ENCODE measurements at regions not wholly inside any gene's neighbourhood (a gene's known extent, or its start where the extent isn't known, plus 50 kb on each side); places are given as distances from the start of the nearest gene placed in this dataset.

DNA sequence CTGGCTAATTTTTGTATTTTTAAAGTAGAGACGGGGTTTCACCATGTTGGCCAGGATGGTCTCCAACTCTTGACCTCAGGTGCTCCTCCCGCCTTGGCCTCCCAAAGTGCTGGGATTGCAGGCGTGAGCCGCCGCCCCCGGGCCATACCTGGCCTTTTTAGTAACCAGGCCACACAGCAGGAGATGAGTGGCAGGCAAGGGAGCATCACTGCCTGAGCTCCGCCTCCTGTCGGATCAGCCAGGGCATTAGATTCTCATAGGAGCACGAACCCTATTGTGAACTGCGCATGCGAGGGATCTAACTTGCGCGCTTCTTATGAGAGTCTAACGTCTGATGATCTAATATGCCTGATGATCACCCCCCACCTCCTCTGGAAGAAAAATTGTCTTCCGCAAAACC, 308.7 kb upstream of the PRMT6 start:
- TF ChIP-seq CTCF (IDR thresholded peaks at IDR 0.05; ENCODE audit: extremely low read depth in 1 of 2, insufficient read depth in 1 of 2, low read depth in 1 of 2, low read length in 2 of 2), result no peak
- no peak for TF ChIP-seq MAX (IDR thresholded peaks at IDR 0.05; ENCODE audit: insufficient read depth, insufficient read length)
- no peak for TF ChIP-seq POLR2AphosphoS5 (IDR thresholded peaks at IDR 0.05; ENCODE audit: insufficient read depth, low read depth, low read length)
- TF ChIP-seq EZH2 (IDR thresholded peaks at IDR 0.05; ENCODE audit: borderline replicate concordance, low read depth, low read length, severe bottlenecking), result no peak
- no peak for TF ChIP-seq FOS (IDR thresholded peaks at IDR 0.05; ENCODE audit: borderline replicate concordance, insufficient read depth, low read length)
- no peak for TF ChIP-seq GATA2 (IDR thresholded peaks at IDR 0.05; ENCODE audit: insufficient read depth, insufficient read length, low read depth, low read length)
- no peak for TF ChIP-seq POLR2A (IDR thresholded peaks at IDR 0.05; ENCODE audit: low read depth, low read length)
- no peak for TF ChIP-seq JUN (IDR thresholded peaks at IDR 0.05; ENCODE audit: borderline replicate concordance, insufficient read depth, insufficient read length, low read depth)
- TF ChIP-seq MYC (IDR thresholded peaks at IDR 0.05; ENCODE audit: low read depth, low read length), result no peak

Data from endothelial cell of umbilical vein (primary cell).